HG03095 (cell line): ENCODE measurements at regions not wholly inside any gene's neighbourhood (a gene's known extent, or its start where the extent isn't known, plus 50 kb on each side); places are given as distances from the start of the nearest gene placed in this dataset.
A peak's percentile ranks its signal among the peaks of the same experiment; 100 is the strongest.

Source experiments
- ATAC-seq: cut with Tn5 transposase; IDR thresholded peaks from one replicate; pipeline ENCODE4 v1.9.1; 2021; ENCODE audit warnings: moderate library complexity; ENCODE audit not compliant: unreplicated experiment

- ATAC-seq = no peak
Measured at GRCh38 chr15:62459875-62460274, 294.8 kb upstream of the C2CD4B start.

DNA sequence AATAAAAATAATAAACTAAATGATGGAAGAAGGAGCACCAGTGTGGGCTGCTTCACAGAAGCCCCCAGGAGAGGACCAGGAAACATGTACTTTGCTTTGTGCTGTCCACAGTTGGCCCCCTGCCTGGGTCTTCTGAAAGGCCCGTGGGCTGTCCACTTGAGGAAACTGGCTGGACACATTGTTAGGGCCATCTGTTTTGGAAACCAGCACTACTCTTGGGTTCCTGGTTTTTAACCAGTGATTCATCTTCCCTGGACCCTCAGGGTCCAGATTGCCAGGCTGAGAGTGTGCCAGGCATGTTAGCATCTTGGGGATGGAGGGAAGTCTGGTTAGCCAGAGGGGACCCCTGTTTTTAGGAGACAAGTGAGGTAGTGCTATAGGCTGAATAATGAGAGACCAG, 297.2 kb upstream of the C2CD4B start:
- no peak for ATAC-seq

DNA sequence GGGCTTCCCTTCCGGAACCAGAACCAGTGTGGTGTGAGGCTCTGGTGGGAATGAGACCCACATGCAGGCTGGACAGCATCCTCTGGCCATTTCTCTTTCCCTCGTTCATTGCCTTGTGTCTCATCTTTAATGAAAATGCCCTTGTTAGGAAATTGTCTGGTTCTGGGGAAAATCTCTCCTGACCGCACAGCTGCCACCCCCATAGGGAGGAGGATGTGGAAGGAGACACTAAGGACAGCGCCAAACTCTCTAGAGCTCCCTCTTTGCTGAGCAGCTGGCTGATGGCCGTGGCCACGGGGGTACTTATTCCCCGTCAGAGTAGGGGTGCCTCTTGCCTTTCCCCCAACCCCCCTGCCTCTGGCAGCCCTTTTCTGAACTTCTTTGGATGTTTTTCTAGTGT, 297.6 kb upstream of the C2CD4B start:
- no peak for ATAC-seq

DNA sequence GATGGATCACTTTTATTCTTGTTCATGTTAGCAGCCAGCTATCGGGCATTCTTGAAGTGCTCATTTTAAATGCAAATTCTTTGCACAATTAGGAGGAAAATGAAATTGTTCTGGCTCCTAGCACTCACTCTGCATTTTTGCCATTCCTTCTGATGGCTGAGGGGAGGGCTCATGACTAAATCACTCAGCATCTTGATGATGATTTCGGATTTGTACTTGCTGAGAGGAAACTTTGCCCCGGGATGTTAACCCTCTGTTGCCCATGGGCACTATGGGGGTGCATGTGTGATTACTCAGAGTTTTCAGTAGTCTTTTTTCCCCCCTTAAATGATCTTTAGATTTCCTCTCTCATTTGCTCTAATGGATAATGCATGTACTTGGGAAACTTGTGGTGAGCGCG, 299.6 kb upstream of the C2CD4B start:
- no peak for ATAC-seq

- no peak for ATAC-seq
Measured at GRCh38 chr15:62465173-62465572, 300.1 kb upstream of the C2CD4B start.

DNA sequence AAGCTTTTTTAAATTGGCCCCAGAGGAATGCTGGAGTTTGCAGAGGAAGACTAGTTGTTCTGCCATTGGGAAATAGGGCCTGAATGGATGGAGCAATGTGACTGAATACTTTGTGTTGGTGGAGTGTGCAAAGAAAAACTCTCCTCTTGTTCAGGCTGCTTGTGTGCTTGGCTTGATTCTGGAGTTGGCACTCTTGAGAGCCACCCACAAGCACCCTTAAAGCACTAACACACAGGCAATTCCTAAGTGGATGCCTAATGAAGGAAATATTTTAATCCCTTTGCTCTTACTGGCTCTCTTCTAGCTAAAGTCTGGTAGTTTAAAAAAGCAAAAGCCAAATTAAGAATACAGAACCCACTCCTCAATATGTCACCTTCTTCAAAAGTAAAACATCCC, 304.4 kb upstream of the C2CD4B start:
- no peak for ATAC-seq

- ATAC-seq = no peak
Measured at GRCh38 chr15:62469874-62470688, 305.0 kb upstream of the C2CD4B start.

DNA sequence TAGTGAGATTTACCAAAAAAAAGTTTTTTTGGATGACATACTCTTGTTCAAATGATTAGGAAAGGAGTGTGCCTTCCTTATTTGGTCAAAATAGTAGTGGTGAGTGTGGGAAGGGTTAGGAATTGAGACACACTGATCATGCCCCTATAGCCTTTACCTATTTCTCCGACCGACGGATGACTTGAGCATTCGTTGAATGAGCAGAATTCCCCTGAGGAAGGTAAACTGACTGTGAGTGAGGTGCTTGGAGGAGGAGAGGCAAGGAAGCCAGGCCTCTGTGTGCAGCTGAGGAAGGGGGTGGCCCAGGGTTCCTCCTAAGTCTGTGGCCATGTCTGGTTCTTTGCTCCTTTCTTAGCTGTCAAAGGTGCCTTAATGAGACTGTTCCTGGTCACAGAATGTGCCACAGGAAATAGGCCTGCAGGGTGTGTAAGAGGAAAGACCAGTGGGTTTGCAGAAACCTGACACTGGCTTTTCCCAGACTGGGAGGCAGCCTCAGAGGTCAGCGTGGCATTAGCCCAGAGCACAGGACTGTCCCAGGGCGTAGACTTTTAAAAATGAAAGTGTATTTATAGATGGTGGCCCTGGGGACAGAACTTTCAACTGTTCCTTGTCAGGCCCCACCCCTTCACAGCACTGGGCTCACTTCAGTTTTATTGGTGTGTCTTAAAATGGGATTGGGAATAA, 307.7 kb upstream of the C2CD4B start:
- ATAC-seq = no peak

GRCh38 chr15:62474021-62474770, 309.1 kb upstream of the C2CD4B start:
- ATAC-seq = no peak

- ATAC-seq = no peak
Measured at GRCh38 chr15:62474771-62475124, 309.7 kb upstream of the C2CD4B start.

DNA sequence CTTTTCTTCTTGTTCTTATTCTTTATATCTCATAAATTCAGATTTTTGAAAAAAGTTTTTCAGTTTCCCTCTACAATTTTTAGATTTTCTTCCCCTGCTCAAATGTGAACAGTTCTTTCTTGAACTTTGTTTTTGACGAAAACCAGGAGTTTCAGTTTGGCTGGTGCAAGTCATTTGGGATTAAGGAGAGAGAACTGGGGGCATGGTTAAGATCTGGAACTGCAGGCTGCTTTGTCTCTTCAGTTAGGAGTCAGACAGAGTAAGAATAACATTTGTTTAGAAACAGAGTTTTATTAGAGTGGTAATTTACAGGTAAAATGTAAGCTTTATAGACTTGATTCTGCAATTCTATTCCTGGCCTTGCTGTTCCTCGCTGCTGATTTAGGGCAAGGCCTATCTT, 310.5 kb upstream of the C2CD4B start:
- ATAC-seq = no peak

DNA sequence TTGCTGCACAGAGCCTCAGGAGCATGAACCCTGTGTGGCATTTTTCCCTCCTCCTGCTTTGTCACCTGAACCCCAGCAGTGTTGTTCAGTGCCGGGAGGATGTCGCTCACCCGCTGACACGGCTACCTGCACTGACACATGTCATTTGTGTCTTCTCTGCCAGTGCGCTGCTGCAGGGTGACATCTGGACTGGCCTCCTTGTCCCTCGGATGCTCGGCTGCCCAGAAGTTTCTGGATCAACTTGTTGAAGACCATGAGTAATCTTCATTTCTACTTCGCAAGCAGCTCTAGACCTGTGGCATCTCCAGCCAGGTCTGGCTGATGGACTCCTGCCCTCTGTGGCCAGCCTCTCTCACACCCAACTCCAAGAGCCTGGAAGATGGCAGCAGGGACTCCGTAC, 311.1 kb upstream of the C2CD4B start:
- ATAC-seq = no peak

DNA sequence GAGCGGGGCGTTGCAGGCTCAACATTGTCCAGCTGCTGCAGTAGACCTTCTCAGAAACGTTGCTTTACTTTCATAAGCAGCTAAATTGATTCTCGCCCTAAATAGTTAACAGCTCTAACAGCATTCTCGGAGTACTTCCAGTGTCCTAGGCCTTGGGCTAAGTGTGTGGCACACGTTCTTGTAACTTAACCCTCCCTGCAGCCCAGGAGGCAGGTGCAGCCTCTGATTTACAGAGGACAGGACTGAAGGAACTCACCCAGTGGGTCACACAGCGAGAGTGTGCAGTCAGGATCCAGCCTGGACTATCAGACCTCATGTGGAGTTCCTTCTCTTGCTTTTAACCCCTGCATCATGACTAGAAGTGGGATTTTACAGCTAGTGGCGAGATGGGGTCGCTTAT, 312.8 kb upstream of the C2CD4B start:
- ATAC-seq = no peak

GRCh38 chr15:62482785-62483429, 317.8 kb upstream of the C2CD4B start:
- ATAC-seq = peak; percentile 63

DNA sequence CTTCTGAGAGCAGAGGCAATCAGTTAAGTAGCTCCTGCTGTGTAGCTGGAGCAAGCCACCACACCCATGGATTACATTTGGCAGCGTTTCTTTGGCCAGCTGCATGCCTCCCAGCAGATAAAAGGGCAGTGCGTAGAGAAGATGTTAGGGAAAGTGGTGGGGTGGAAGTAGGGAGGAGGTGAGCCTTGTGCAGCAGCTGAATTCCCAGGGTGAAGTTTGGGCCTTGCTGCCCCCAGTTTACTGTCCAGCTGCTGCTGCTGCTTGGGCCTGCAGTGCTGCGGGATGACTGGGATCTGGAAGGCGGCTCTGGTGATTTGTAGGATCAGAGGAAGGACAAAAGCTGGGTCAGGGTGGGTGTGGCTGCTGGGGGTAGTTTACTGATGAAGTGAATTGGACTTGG, 318.7 kb upstream of the C2CD4B start:
- ATAC-seq = no peak

- ATAC-seq = no peak
Measured at GRCh38 chr15:62485170-62485720, 320.2 kb upstream of the C2CD4B start.

DNA sequence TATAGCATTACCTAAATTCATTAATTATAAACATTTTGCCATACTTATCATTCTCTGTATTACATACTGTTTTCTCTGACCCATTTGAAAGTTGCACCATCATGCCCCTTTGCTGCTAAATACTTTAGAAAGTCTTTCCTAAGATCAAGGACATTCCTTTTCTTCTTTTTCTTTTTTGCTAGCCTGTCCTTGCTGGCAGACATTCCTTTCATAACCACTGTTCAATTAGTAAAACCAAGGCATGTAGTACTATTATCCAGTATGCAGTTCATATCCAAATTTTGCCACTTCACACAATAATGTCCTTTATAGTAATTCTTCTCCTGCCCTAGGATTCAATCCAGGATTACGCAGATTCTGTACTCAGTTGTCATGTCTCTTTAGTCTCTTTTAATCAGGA, 321.0 kb upstream of the C2CD4B start:
- ATAC-seq = no peak

- no peak for ATAC-seq
Measured at GRCh38 chr15:62488387-62488786, 323.3 kb upstream of the C2CD4B start.

DNA sequence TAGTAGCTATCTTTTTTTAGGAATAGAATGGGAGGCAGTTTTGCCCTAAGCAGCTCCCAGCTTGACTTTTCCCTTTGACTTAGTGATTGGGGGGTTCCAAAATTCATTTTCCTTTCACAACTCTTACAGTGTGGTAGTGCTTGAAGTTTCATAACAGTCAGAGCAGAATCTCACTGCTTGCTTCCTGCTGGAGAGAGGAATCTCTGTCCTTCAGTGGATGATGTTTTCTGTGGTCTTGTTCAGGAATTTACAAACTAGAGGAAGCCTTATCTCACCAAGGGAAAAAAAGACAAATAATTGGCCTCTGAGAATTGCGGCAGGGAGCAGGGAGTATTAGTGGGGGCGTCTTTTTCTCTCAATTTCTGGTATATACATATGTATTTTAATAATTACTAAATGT, 326.6 kb upstream of the C2CD4B start:
- no peak for ATAC-seq

- no peak for ATAC-seq
Measured at GRCh38 chr15:62492900-62493299, 327.8 kb upstream of the C2CD4B start.

- ATAC-seq = no peak
Measured at GRCh38 chr15:62494197-62494596, 329.1 kb upstream of the C2CD4B start.
